ENCODE measurements at regions not wholly inside any gene's neighbourhood (a gene's known extent, or its start where the extent isn't known, plus 50 kb on each side); places are given as distances from the start of the nearest gene placed in this dataset.

GRCh38 chr4:31005037-31005436, 284.9 kb downstream of the PCDH7 start:
- H3K4me1 ChIP-seq (ENCODE audit: insufficient read depth, low read length, poor library complexity, severe bottlenecking): peaks cover 52% of the 10 kb centered on the region
- no peaks in the 10 kb centered on the region for H3K36me3 ChIP-seq (ENCODE audit: insufficient read depth, low read length, poor library complexity, severe bottlenecking)
- intact Hi-C loops (cut with micrococcal nuclease; ENCODE audit: unreplicated experiment): no loop called here
- no peaks in the 10 kb centered on the region for H3K9me3 ChIP-seq (ENCODE audit: low read depth, low read length, poor library complexity, severe bottlenecking)
- CTCF ChIA-PET: no interaction called here
- H3K4me3 ChIP-seq (ENCODE audit: low read depth, low read length, poor library complexity, severe bottlenecking): no peak overlapping the region
- H3K27ac ChIP-seq (ENCODE audit: low read depth, low read length, poor library complexity, severe bottlenecking): peak overlapping the region; percentile 7
- no peak for DNase-seq (ENCODE audit: low spot score)
- POLR2A ChIA-PET (ENCODE audit: low non-redundant PET): interaction anchor here (0.6 kb wide), 1 partner anchor 16 kb away, joined by 7 read pairs; no protein-coding TSS in a partner anchor
- H3K27me3 ChIP-seq (replicated peaks; ENCODE audit: insufficient read depth, low read depth, low read length, poor library complexity): no peaks in the 10 kb centered on the region
- BruUV-seq (replicated peaks): no TSS peak
- TF ChIP-seq EZH2 (IDR thresholded peaks at IDR 0.05; ENCODE audit: borderline replicate concordance, low read depth, low read length, poor library complexity, severe bottlenecking): no peak
- TF ChIP-seq, protein P1, sequence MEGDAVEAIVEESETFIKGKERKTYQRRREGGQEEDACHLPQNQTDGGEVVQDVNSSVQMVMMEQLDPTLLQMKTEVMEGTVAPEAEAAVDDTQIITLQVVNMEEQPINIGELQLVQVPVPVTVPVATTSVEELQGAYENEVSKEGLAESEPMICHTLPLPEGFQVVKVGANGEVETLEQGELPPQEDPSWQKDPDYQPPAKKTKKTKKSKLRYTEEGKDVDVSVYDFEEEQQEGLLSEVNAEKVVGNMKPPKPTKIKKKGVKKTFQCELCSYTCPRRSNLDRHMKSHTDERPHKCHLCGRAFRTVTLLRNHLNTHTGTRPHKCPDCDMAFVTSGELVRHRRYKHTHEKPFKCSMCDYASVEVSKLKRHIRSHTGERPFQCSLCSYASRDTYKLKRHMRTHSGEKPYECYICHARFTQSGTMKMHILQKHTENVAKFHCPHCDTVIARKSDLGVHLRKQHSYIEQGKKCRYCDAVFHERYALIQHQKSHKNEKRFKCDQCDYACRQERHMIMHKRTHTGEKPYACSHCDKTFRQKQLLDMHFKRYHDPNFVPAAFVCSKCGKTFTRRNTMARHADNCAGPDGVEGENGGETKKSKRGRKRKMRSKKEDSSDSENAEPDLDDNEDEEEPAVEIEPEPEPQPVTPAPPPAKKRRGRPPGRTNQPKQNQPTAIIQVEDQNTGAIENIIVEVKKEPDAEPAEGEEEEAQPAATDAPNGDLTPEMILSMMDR (conservative IDR thresholded peaks at IDR 0.05; ENCODE audit: low read depth, low read length): no peak

- no peak for TF ChIP-seq EZH2 (IDR thresholded peaks at IDR 0.05; ENCODE audit: borderline replicate concordance, low read depth, low read length, poor library complexity, severe bottlenecking)
- TF ChIP-seq, protein P1 (conservative IDR thresholded peaks at IDR 0.05; ENCODE audit: low read depth, low read length): no peak
- H3K9me3 ChIP-seq (ENCODE audit: low read depth, low read length, poor library complexity, severe bottlenecking): no peaks in the 10 kb centered on the region
- CTCF ChIA-PET: interaction anchor here (0.7 kb wide), 1 partner anchor 51 kb away, joined by 4 read pairs; no protein-coding TSS in a partner anchor
- H3K4me1 ChIP-seq (ENCODE audit: insufficient read depth, low read length, poor library complexity, severe bottlenecking): peaks cover 60% of the 10 kb centered on the region
- H3K27me3 ChIP-seq (replicated peaks; ENCODE audit: insufficient read depth, low read depth, low read length, poor library complexity): no peaks in the 10 kb centered on the region
- H3K27ac ChIP-seq (ENCODE audit: low read depth, low read length, poor library complexity, severe bottlenecking): peak overlapping the region; percentile 56
- intact Hi-C loops (cut with micrococcal nuclease; ENCODE audit: unreplicated experiment): no loop called here
- H3K4me3 ChIP-seq (ENCODE audit: low read depth, low read length, poor library complexity, severe bottlenecking): peak overlapping the region; percentile 12
- peak; percentile 49 for DNase-seq (ENCODE audit: low spot score)
- BruUV-seq (replicated peaks): no TSS peak
- H3K36me3 ChIP-seq (ENCODE audit: insufficient read depth, low read length, poor library complexity, severe bottlenecking): no peaks in the 10 kb centered on the region
- POLR2A ChIA-PET (ENCODE audit: low non-redundant PET): no interaction called here
Observed at GRCh38 chr4:31007858-31008257, 287.7 kb downstream of the PCDH7 start.

DNA sequence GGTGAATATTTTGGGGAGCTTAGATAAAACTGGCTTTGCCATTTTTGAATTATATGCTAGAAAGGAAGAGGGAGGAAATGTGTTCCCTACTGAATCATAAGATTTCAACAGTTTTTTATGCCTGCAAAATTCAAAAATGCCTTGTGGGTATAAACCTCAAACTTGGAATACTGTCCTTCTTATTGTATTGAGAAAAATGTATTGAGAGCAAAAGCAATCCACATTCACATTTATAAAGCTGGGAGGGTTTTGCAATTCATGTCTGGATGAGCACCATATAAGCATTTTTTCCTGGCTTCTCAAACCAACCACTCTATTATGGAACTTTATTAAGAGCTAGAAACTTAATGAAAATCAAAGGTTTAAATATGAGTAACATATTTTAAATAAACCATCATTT, 289.8 kb downstream of the PCDH7 start:
- no peak for TF ChIP-seq EZH2 (IDR thresholded peaks at IDR 0.05; ENCODE audit: borderline replicate concordance, low read depth, low read length, poor library complexity, severe bottlenecking)
- TF ChIP-seq, protein P1 (conservative IDR thresholded peaks at IDR 0.05; ENCODE audit: low read depth, low read length): no peak
- intact Hi-C loops (cut with micrococcal nuclease; ENCODE audit: unreplicated experiment): loop anchor here (5.0 kb wide), 1 partner anchor 48 kb away; no protein-coding TSS in a partner anchor
- H3K4me3 ChIP-seq (ENCODE audit: low read depth, low read length, poor library complexity, severe bottlenecking): no peak overlapping the region
- CTCF ChIA-PET: no interaction called here
- DNase-seq (ENCODE audit: low spot score): no peak
- peaks cover 74% of the 10 kb centered on the region for H3K4me1 ChIP-seq (ENCODE audit: insufficient read depth, low read length, poor library complexity, severe bottlenecking)
- no peak overlapping the region for H3K27ac ChIP-seq (ENCODE audit: low read depth, low read length, poor library complexity, severe bottlenecking)
- H3K36me3 ChIP-seq (ENCODE audit: insufficient read depth, low read length, poor library complexity, severe bottlenecking): no peaks in the 10 kb centered on the region
- no peaks in the 10 kb centered on the region for H3K9me3 ChIP-seq (ENCODE audit: low read depth, low read length, poor library complexity, severe bottlenecking)
- no peaks in the 10 kb centered on the region for H3K27me3 ChIP-seq (replicated peaks; ENCODE audit: insufficient read depth, low read depth, low read length, poor library complexity)
- BruUV-seq (replicated peaks): no TSS peak
- POLR2A ChIA-PET (ENCODE audit: low non-redundant PET): no interaction called here
